CD14-positive monocyte (primary cell): ENCODE measurements at regions not wholly inside any gene's neighbourhood (a gene's known extent, or its start where the extent isn't known, plus 50 kb on each side); places are given as distances from the start of the nearest gene placed in this dataset.

Experiments used
- DNase-seq, 3 donors: peaks; one replicate each; pipeline ENCODE4 v3.0.0-alpha.2; 2011 to 2022
- H2AFZ ChIP-seq: 2 replicates; pipeline ENCODE4 v1.6.0; 2012; ENCODE audit warnings: mild to moderate bottlenecking, low read depth, low read length, inconsistent platforms; ENCODE audit not compliant: insufficient read depth, poor library complexity, severe bottlenecking
- H3K27ac ChIP-seq, 2 donors: 1 replicate in 1 of 2; 2 replicates in 1 of 2; pipeline ENCODE4 v1.5.1; 2012 to 2013; ENCODE audit warnings: low read length in 2 of 2, control low read depth in 1 of 2, inconsistent platforms in 1 of 2, low read depth in 1 of 2, mild to moderate bottlenecking in 1 of 2
- H3K27me3 ChIP-seq, 2 donors: one replicate each; pipeline versions ENCODE4 v1.6.0 to v1.6.1; 2011 to 2013; ENCODE audit warnings: low read length in 2 of 2; ENCODE audit not compliant: control insufficient read depth in 2 of 2, insufficient read depth in 2 of 2
- H3K36me3 ChIP-seq, 2 donors: replicated peaks in 1 of 2; 1 replicate in 1 of 2; 2 replicates in 1 of 2; pipeline versions ENCODE4 v1.5.1 to v1.6.1; 2012 to 2013; ENCODE audit warnings: low read length in 2 of 2, control low read depth in 1 of 2, inconsistent platforms in 1 of 2, mild to moderate bottlenecking in 1 of 2; ENCODE audit not compliant: insufficient read depth in 2 of 2, control insufficient read depth in 1 of 2
- H3K4me1 ChIP-seq, 2 donors: 1 replicate in 1 of 2; 2 replicates in 1 of 2; pipeline versions ENCODE4 v1.5.1 to v1.6.1; 2012 to 2013; ENCODE audit warnings: low read length in 2 of 2, control low read depth in 1 of 2, inconsistent platforms in 1 of 2, mild to moderate bottlenecking in 1 of 2, moderate library complexity in 1 of 2; ENCODE audit not compliant: insufficient read depth in 2 of 2, control insufficient read depth in 1 of 2
- H3K4me2 ChIP-seq: replicated peaks from 2 replicates; pipeline ENCODE3; 2012; ENCODE audit warnings: low read length, moderate library complexity, mild to moderate bottlenecking; ENCODE audit not compliant: poor library complexity, severe bottlenecking; ENCODE audit errors: extremely low read depth
- H3K4me3 ChIP-seq, 3 experiments: fragments of 200-600 bp in 1 of 3; sonication (generic) in 1 of 3; replicated peaks in 1 of 3; 1 replicate in 2 of 3; 2 replicates in 1 of 3; pipeline ENCODE4 v1.5.1; 2011 to 2013; ENCODE audit warnings: low read length in 3 of 3, mild to moderate bottlenecking in 3 of 3, control low read depth in 2 of 3, low read depth in 2 of 3, inconsistent platforms in 1 of 3, moderate library complexity in 1 of 3
- H3K79me2 ChIP-seq: 2 replicates; pipeline ENCODE4 v1.6.0; 2012; ENCODE audit warnings: mild to moderate bottlenecking, control low read depth, inconsistent platforms, low read length, moderate library complexity; ENCODE audit not compliant: insufficient read depth
- H3K9ac ChIP-seq: 2 replicates; pipeline ENCODE4 v1.6.0; 2017; ENCODE audit warnings: low read length, mild to moderate bottlenecking; ENCODE audit not compliant: insufficient read depth, poor library complexity, severe bottlenecking
- H3K9me3 ChIP-seq, 2 donors: replicated peaks in 1 of 2; 1 replicate in 1 of 2; 2 replicates in 1 of 2; pipeline versions ENCODE4 v1.5.1 to v1.6.1; 2012 to 2013; ENCODE audit warnings: low read length in 2 of 2, control low read depth in 1 of 2; ENCODE audit not compliant: control insufficient read depth in 1 of 2, insufficient read depth in 1 of 2
- H4K20me1 ChIP-seq: 2 replicates; pipeline ENCODE4 v1.6.0; 2012; ENCODE audit warnings: mild to moderate bottlenecking, low read length, control low read depth, moderate library complexity; ENCODE audit not compliant: insufficient read depth
- H3K27ac Mint-ChIP-seq, 7 donors: one replicate each; pipeline ENCODE4 v1.8.0; 2020; ENCODE audit warnings: mild to moderate bottlenecking in 7 of 7, mixed read lengths in 7 of 7, moderate library complexity in 6 of 7, inconsistent platforms in 2 of 7
- H3K27me3 Mint-ChIP-seq, 3 donors: one replicate each; pipeline ENCODE4 v1.8.0; 2021 to 2022; ENCODE audit warnings: low read depth in 3 of 3, mild to moderate bottlenecking in 3 of 3, mixed read lengths in 3 of 3, moderate library complexity in 3 of 3, inconsistent platforms in 1 of 3
- H3K36me3 Mint-ChIP-seq, 2 donors: one replicate each; pipeline ENCODE4 v1.8.0; 2020; ENCODE audit warnings: mixed read lengths in 2 of 2, inconsistent platforms in 1 of 2, mild to moderate bottlenecking in 1 of 2
- H3K4me1 Mint-ChIP-seq: one replicate; pipeline ENCODE4 v1.8.0; 2020; ENCODE audit warnings: mild to moderate bottlenecking, mixed read lengths
- H3K4me3 Mint-ChIP-seq, 2 donors: one replicate each; pipeline ENCODE4 v1.8.0; 2020; ENCODE audit warnings: mild to moderate bottlenecking in 2 of 2, mixed read lengths in 2 of 2, moderate library complexity in 1 of 2
- H3K9me3 Mint-ChIP-seq, 7 donors: one replicate each; pipeline ENCODE4 v1.8.0; 2020 to 2022; ENCODE audit warnings: mixed read lengths in 7 of 7, mild to moderate bottlenecking in 6 of 7, moderate library complexity in 6 of 7, inconsistent platforms in 2 of 7
- WGBS: methylation state at CpG from one replicate; pipeline ENCODE4 v1.1.5; 2013; ENCODE audit warnings: missing lambda C conversion rate; ENCODE audit not compliant: insufficient coverage; 5-methylcytosine and 5-hydroxymethylcytosine counted together
- intact Hi-C, 2 donors: fragments of 100-400 bp; cut with micrococcal nuclease; formaldehyde crosslinking; loops; one replicate each; pipeline versions ENCODE4 v1.15.0 to v1.15.1; 2023
- TF ChIP-seq, protein P1 (sequence below): fragments of 200-600 bp; IDR thresholded peaks from one replicate; pipeline ENCODE4 v1.8.0; 2022; ENCODE audit warnings: antibody characterized with exemption, mild to moderate bottlenecking

DNA sequence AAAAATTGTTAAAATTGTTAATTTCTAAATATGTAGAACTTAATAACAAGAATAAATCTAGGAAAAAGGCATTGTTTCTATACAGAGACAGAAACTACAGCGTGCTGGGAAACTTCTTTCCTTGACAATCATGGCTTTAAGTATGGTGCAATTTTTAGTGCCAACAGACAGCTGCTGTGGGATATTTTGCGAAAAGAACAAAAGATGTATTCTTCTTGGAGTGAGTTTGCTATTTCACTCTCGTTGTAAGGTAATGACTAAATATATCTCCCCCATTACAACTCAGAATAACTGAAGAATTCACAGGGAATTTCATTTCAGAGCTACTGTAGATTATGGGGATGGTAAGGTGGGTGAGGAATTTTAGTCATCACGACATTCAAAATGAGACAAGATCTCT, 2055.0 kb upstream of the ACO1 start:
- DNase-seq = no peak
- no peaks in the 10 kb centered on the region for H3K9me3 ChIP-seq
- no peak overlapping the region for H3K4me3 ChIP-seq
- no peak overlapping the region for H3K27ac ChIP-seq
- no peak overlapping the region for H3K4me3 Mint-ChIP-seq
- H3K27me3 Mint-ChIP-seq = peaks cover 0 to 1% (median 0%) of the 10 kb centered on the region in 3 donors
- no peaks in the 10 kb centered on the region for H3K36me3 Mint-ChIP-seq
- no peaks in the 10 kb centered on the region for H3K36me3 ChIP-seq
- no peaks in the 10 kb centered on the region for H3K79me2 ChIP-seq
- intact Hi-C loops = no loop called here
- H3K4me2 ChIP-seq = no peak overlapping the region
- H3K9ac ChIP-seq = no peak overlapping the region
- no peaks in the 10 kb centered on the region for H3K4me1 ChIP-seq
- H3K27ac Mint-ChIP-seq = no peak overlapping the region
- no peaks in the 10 kb centered on the region for H4K20me1 ChIP-seq
- H3K9me3 Mint-ChIP-seq = peaks cover 0 to 3% (median 0%) of the 10 kb centered on the region in 7 donors
- no peaks in the 10 kb centered on the region for H3K27me3 ChIP-seq
- no peaks in the 10 kb centered on the region for H3K4me1 Mint-ChIP-seq
- TF ChIP-seq, protein P1, sequence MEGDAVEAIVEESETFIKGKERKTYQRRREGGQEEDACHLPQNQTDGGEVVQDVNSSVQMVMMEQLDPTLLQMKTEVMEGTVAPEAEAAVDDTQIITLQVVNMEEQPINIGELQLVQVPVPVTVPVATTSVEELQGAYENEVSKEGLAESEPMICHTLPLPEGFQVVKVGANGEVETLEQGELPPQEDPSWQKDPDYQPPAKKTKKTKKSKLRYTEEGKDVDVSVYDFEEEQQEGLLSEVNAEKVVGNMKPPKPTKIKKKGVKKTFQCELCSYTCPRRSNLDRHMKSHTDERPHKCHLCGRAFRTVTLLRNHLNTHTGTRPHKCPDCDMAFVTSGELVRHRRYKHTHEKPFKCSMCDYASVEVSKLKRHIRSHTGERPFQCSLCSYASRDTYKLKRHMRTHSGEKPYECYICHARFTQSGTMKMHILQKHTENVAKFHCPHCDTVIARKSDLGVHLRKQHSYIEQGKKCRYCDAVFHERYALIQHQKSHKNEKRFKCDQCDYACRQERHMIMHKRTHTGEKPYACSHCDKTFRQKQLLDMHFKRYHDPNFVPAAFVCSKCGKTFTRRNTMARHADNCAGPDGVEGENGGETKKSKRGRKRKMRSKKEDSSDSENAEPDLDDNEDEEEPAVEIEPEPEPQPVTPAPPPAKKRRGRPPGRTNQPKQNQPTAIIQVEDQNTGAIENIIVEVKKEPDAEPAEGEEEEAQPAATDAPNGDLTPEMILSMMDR = no peak
- no peak overlapping the region for H2AFZ ChIP-seq
- WGBS = no CpG with 5 or more reads among the region's 4 CpGs

DNA sequence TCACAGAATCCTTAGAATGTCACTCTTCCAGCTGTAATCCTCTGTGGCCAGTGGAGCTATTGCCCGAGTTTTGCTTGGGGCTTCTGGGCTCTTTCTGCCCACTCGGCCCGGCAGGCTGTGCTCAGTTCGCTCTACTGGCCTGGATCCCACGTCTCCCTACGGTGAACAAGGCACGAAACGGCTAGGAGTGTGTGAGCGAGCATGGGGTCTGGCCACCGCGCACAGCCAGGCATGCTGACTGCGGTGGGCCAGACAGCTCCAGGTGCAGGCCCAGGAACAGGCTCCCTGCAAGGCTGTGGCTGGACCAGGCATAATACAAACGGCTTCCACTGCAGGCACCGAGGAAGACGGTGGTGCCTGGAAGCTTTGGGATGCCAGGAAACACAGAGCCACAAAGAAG, 2035.5 kb upstream of the ACO1 start:
- no peak for DNase-seq
- Mint-ChIP-seq H3K27ac (no peak overlapping the region), H3K36me3 (no peaks in the 10 kb centered on the region), H3K4me3 (no peak overlapping the region), H3K27me3 (no peaks in the 10 kb centered on the region), H3K9me3 (peaks cover 0 to 19% (median 9%) of the 10 kb centered on the region in 7 donors), H3K4me1 (no peaks in the 10 kb centered on the region)
- Histone ChIP-seq H3K36me3 (no peaks in the 10 kb centered on the region), H3K9me3 (peaks cover 11 to 17% of the 10 kb centered on the region in 2 donors), H4K20me1 (no peaks in the 10 kb centered on the region), H3K79me2 (no peaks in the 10 kb centered on the region), H3K4me1 (no peaks in the 10 kb centered on the region), H3K9ac (no peak overlapping the region), H3K4me2 (no peak overlapping the region), H3K27ac (no peak overlapping the region), H2AFZ (no peak overlapping the region), H3K27me3 (no peaks in the 10 kb centered on the region), H3K4me3 (no peak overlapping the region)
- WGBS = 94% methylated on average over 15 of the region's 15 CpGs
- intact Hi-C loops = no loop called here
- TF ChIP-seq, protein P1 = no peak
